ENCODE measurements at regions not wholly inside any gene's neighbourhood (a gene's known extent, or its start where the extent isn't known, plus 50 kb on each side); places are given as distances from the start of the nearest gene placed in this dataset.

GRCh38 chr6:167733740-167734661, 92.7 kb upstream of the AFDN start (continued):
- peak; percentile 95; the same call in 1 of the 2 replicates for TF ChIP-seq HNF4G (IDR thresholded peaks at IDR 0.05; ENCODE audit: borderline replicate concordance, low read depth, low read length)
- TF ChIP-seq HNF4G (CRISPR knock-in tag; IDR thresholded peaks at IDR 0.05; ENCODE audit: borderline replicate concordance, low read depth) = peak; percentile 99
- TF ChIP-seq POGZ (CRISPR knock-in tag; IDR thresholded peaks at IDR 0.05) = peak; percentile 97
- no peak for TF ChIP-seq RFX5 (IDR thresholded peaks at IDR 0.05; ENCODE audit: low read depth, low read length)
- no peak for TF ChIP-seq PRMT3 (CRISPR knock-in tag; IDR thresholded peaks at IDR 0.05; ENCODE audit: borderline replicate concordance, low read depth)
- peak; percentile 90 for TF ChIP-seq KLF6 (CRISPR knock-in tag; IDR thresholded peaks at IDR 0.05)
- TF ChIP-seq ZNF720 (CRISPR knock-in tag; IDR thresholded peaks at IDR 0.05) = no peak
- TF ChIP-seq NR2F2 (IDR thresholded peaks at IDR 0.05; ENCODE audit: borderline replicate concordance, low read depth) = peak; percentile 100
- TF ChIP-seq MEF2D (CRISPR knock-in tag; IDR thresholded peaks at IDR 0.05) = peak; percentile 99
- TF ChIP-seq, protein P1, sequence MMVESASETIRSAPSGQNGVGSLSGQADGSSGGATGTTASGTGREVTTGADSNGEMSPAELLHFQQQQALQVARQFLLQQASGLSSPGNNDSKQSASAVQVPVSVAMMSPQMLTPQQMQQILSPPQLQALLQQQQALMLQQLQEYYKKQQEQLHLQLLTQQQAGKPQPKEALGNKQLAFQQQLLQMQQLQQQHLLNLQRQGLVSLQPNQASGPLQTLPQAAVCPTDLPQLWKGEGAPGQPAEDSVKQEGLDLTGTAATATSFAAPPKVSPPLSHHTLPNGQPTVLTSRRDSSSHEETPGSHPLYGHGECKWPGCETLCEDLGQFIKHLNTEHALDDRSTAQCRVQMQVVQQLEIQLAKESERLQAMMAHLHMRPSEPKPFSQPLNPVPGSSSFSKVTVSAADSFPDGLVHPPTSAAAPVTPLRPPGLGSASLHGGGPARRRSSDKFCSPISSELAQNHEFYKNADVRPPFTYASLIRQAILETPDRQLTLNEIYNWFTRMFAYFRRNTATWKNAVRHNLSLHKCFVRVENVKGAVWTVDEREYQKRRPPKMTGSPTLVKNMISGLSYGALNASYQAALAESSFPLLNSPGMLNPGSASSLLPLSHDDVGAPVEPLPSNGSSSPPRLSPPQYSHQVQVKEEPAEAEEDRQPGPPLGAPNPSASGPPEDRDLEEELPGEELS (CRISPR knock-in tag; IDR thresholded peaks at IDR 0.05) = peak; percentile 99
- no peak for TF ChIP-seq ZNF737 (CRISPR knock-in tag; IDR thresholded peaks at IDR 0.05; ENCODE audit: borderline replicate concordance)
- TF ChIP-seq ZNF816 (CRISPR knock-in tag; IDR thresholded peaks at IDR 0.05; ENCODE audit: borderline replicate concordance) = peak; percentile 97; the same call in 1 of the 2 replicates
- no peak for TF ChIP-seq POLR2AphosphoS2 (IDR thresholded peaks at IDR 0.05; ENCODE audit: low read depth, low read length)
- peak; percentile 100 for TF ChIP-seq RXRB (CRISPR knock-in tag; IDR thresholded peaks at IDR 0.05; ENCODE audit: borderline replicate concordance)
- no peak for TF ChIP-seq ZNF326 (CRISPR knock-in tag; IDR thresholded peaks at IDR 0.05; ENCODE audit: borderline replicate concordance)
- peak; percentile 92 for TF ChIP-seq TOPORS (CRISPR knock-in tag; IDR thresholded peaks at IDR 0.05)
- peak; percentile 97 for TF ChIP-seq ZNF710 (CRISPR knock-in tag; IDR thresholded peaks at IDR 0.05; ENCODE audit: borderline replicate concordance)
- no peak for TF ChIP-seq HNRNPK (IDR thresholded peaks at IDR 0.05; ENCODE audit: low read depth, low read length, poor library complexity, severe bottlenecking)
- peak; percentile 89 for TF ChIP-seq RFXAP (CRISPR knock-in tag; IDR thresholded peaks at IDR 0.05; ENCODE audit: borderline replicate concordance)
- no peak; the same call in none of the 2 replicates for TF ChIP-seq ZBTB42 (CRISPR knock-in tag; IDR thresholded peaks at IDR 0.05)
- TF ChIP-seq PHB2 (IDR thresholded peaks at IDR 0.05; ENCODE audit: partially characterized antibody) = no peak
- TF ChIP-seq ZMAT5 (CRISPR knock-in tag; IDR thresholded peaks at IDR 0.05; ENCODE audit: borderline replicate concordance, low read depth) = no peak
- no peak; the same call in 1 of the 2 replicates for TF ChIP-seq ZSCAN12 (CRISPR knock-in tag; IDR thresholded peaks at IDR 0.05)
- TF ChIP-seq, protein P2, sequence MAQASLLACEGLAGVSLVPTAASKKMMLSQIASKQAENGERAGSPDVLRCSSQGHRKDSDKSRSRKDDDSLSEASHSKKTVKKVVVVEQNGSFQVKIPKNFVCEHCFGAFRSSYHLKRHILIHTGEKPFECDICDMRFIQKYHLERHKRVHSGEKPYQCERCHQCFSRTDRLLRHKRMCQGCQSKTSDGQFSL (CRISPR knock-in tag; IDR thresholded peaks at IDR 0.05) = no peak; the same call in none of the 2 replicates
- TF ChIP-seq TGIF2 (CRISPR knock-in tag; IDR thresholded peaks at IDR 0.05) = peak; percentile 51; the same call in 1 of the 2 replicates
